ENCODE measurements at regions not wholly inside any gene's neighbourhood (a gene's known extent, or its start where the extent isn't known, plus 50 kb on each side); places are given as distances from the start of the nearest gene placed in this dataset.

DNA sequence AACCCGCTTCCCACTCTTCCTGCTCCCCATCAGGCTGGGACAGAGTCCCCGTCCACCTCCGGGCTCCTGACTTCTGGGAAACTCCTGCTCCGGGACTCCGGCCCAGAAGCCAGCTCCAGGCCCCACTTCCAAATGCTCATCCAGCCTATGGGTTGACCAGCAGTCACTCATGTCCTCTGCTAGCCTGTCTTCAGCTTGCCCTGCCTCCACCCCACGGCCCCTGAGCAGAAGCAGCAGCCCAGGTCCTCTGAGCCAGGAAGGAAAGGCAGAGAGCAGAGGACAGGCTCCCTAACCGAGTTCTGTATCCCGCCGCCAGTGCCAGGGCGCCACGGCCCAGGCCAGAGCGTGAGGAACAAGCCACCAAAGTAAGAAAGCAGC is 86.4 kb upstream of the ID2 start:
- H3K27ac ChIP-seq (ENCODE audit: low read length): no peak overlapping the region
- no peaks in the 10 kb centered on the region for H3F3A ChIP-seq (ENCODE audit: insufficient read depth, low read length, poor library complexity, severe bottlenecking)
- no peaks in the 10 kb centered on the region for H4K20me1 ChIP-seq (ENCODE audit: insufficient read depth)
- H3K79me2 ChIP-seq (replicated peaks; ENCODE audit: insufficient read depth, low read length): no peaks in the 10 kb centered on the region
- no peaks in the 10 kb centered on the region for H3K9me3 ChIP-seq (ENCODE audit: low read length)
- no peak overlapping the region for H3K4me3 ChIP-seq (ENCODE audit: low read length)
- no peaks in the 10 kb centered on the region for H3K36me3 ChIP-seq (ENCODE audit: insufficient read depth, low read length)
- no peak overlapping the region for H3K9ac ChIP-seq (ENCODE audit: low read length)
- no peak overlapping the region for H3K4me2 ChIP-seq (ENCODE audit: low read length)
- H3K27me3 ChIP-seq (ENCODE audit: insufficient read depth, low read depth, low read length): no peaks in the 10 kb centered on the region
- H3K9me2 ChIP-seq (ENCODE audit: insufficient read depth, low read length): no peaks in the 10 kb centered on the region
- no peak overlapping the region for H2AFZ ChIP-seq (ENCODE audit: low read depth, low read length)
- TF ChIP-seq, protein P1, sequence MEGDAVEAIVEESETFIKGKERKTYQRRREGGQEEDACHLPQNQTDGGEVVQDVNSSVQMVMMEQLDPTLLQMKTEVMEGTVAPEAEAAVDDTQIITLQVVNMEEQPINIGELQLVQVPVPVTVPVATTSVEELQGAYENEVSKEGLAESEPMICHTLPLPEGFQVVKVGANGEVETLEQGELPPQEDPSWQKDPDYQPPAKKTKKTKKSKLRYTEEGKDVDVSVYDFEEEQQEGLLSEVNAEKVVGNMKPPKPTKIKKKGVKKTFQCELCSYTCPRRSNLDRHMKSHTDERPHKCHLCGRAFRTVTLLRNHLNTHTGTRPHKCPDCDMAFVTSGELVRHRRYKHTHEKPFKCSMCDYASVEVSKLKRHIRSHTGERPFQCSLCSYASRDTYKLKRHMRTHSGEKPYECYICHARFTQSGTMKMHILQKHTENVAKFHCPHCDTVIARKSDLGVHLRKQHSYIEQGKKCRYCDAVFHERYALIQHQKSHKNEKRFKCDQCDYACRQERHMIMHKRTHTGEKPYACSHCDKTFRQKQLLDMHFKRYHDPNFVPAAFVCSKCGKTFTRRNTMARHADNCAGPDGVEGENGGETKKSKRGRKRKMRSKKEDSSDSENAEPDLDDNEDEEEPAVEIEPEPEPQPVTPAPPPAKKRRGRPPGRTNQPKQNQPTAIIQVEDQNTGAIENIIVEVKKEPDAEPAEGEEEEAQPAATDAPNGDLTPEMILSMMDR (IDR thresholded peaks at IDR 0.05; ENCODE audit: poor library complexity, severe bottlenecking): no peak
- TF ChIP-seq EZH2 (IDR thresholded peaks at IDR 0.05; ENCODE audit: borderline replicate concordance, insufficient read depth, low read length, poor library complexity, severe bottlenecking) (no peak), EP300 (conservative IDR thresholded peaks at IDR 0.05; ENCODE audit: poor library complexity, severe bottlenecking) (no peak), TAF1 (IDR thresholded peaks at IDR 0.05; ENCODE audit: low read depth) (no peak), MXI1 (conservative IDR thresholded peaks at IDR 0.05; ENCODE audit: poor library complexity, severe bottlenecking) (no peak), SMC3 (conservative IDR thresholded peaks at IDR 0.05; ENCODE audit: poor library complexity) (no peak), POLR2AphosphoS5 (IDR thresholded peaks at IDR 0.05) (no peak), RAD21 (conservative IDR thresholded peaks at IDR 0.05) (no peak)
- TF ChIP-seq, protein P2, sequence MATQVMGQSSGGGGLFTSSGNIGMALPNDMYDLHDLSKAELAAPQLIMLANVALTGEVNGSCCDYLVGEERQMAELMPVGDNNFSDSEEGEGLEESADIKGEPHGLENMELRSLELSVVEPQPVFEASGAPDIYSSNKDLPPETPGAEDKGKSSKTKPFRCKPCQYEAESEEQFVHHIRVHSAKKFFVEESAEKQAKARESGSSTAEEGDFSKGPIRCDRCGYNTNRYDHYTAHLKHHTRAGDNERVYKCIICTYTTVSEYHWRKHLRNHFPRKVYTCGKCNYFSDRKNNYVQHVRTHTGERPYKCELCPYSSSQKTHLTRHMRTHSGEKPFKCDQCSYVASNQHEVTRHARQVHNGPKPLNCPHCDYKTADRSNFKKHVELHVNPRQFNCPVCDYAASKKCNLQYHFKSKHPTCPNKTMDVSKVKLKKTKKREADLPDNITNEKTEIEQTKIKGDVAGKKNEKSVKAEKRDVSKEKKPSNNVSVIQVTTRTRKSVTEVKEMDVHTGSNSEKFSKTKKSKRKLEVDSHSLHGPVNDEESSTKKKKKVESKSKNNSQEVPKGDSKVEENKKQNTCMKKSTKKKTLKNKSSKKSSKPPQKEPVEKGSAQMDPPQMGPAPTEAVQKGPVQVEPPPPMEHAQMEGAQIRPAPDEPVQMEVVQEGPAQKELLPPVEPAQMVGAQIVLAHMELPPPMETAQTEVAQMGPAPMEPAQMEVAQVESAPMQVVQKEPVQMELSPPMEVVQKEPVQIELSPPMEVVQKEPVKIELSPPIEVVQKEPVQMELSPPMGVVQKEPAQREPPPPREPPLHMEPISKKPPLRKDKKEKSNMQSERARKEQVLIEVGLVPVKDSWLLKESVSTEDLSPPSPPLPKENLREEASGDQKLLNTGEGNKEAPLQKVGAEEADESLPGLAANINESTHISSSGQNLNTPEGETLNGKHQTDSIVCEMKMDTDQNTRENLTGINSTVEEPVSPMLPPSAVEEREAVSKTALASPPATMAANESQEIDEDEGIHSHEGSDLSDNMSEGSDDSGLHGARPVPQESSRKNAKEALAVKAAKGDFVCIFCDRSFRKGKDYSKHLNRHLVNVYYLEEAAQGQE (IDR thresholded peaks at IDR 0.05; ENCODE audit: borderline replicate concordance): no peak

DNA sequence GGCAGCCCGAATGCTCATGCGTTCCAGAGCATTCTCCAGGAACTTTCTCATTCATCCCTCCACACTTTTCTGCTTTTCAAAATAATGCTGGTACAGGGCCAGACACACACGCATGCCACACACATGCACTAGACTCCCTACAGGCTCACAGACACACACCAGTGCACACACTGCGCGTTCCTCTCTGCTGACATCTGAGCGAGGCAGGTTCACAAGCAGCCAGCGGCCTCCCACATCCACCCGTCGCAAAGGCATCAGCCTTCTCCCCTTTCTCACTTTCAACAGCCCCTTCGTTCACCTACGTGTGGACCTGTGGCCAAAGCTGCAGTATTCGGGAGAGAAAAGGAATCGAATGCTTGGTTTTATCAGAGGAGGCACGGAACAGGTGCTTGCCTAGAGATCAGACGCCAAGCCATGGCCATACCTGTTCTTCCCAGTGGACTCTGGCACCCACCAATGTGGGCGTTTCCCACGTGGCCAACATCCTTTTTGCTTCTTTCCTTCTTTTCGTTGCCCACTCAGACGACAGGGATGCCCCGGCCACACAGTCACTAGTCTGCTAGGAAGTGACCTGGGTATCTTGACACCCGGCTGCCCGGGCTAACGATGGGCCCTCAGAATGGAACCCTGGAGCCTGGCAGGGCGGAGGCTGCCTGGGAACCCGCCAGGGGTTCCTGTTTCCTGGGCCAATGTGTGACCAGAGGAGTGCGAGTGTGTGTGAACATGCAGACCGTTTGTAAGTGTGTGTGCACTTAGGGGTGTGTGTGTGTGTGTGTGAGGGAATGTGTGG is 85.8 kb upstream of the ID2 start:
- Histone ChIP-seq H3K27me3 (ENCODE audit: insufficient read depth, low read depth, low read length) (no peaks in the 10 kb centered on the region), H3K4me2 (ENCODE audit: low read length) (no peak overlapping the region), H3K4me3 (ENCODE audit: low read length) (no peak overlapping the region), H3K79me2 (replicated peaks; ENCODE audit: insufficient read depth, low read length) (no peaks in the 10 kb centered on the region), H3K9me3 (ENCODE audit: low read length) (no peaks in the 10 kb centered on the region), H2AFZ (ENCODE audit: low read depth, low read length) (no peak overlapping the region), H4K20me1 (ENCODE audit: insufficient read depth) (no peaks in the 10 kb centered on the region), H3K27ac (ENCODE audit: low read length) (no peak overlapping the region), H3K36me3 (ENCODE audit: insufficient read depth, low read length) (no peaks in the 10 kb centered on the region), H3K9me2 (ENCODE audit: insufficient read depth, low read length) (no peaks in the 10 kb centered on the region), H3F3A (ENCODE audit: insufficient read depth, low read length, poor library complexity, severe bottlenecking) (no peaks in the 10 kb centered on the region), H3K9ac (ENCODE audit: low read length) (no peak overlapping the region)
- TF ChIP-seq POLR2AphosphoS5 (IDR thresholded peaks at IDR 0.05): no peak
- TF ChIP-seq MXI1 (conservative IDR thresholded peaks at IDR 0.05; ENCODE audit: poor library complexity, severe bottlenecking): no peak
- TF ChIP-seq, protein P2 (IDR thresholded peaks at IDR 0.05; ENCODE audit: borderline replicate concordance): no peak

Data from neural cell (in vitro differentiated cells).